Prostate gland (tissue), 2 donors: ENCODE measurements at regions not wholly inside any gene's neighbourhood (a gene's known extent, or its start where the extent isn't known, plus 50 kb on each side); places are given as distances from the start of the nearest gene placed in this dataset.

Experiments used
- POLR2A ChIP-seq: fragments of 450-650 bp; IDR thresholded peaks from one replicate; pipeline ENCODE4 v1.6.1; 2016; ENCODE audit warnings: antibody characterized with exemption, mild to moderate bottlenecking
- TF ChIP-seq, protein P1 (sequence below), 4 experiments: fragments of 200-600 bp in 2 of 4; fragments of 450-650 bp in 2 of 4; sonication (generic) in 2 of 4; IDR thresholded peaks; 1 replicate in 3 of 4; 2 replicates in 1 of 4; pipeline ENCODE4 v1.5.1; 2016 to 2019; ENCODE audit warnings: antibody characterized with exemption in 4 of 4, mild to moderate bottlenecking in 2 of 4, moderate library complexity in 2 of 4

DNA sequence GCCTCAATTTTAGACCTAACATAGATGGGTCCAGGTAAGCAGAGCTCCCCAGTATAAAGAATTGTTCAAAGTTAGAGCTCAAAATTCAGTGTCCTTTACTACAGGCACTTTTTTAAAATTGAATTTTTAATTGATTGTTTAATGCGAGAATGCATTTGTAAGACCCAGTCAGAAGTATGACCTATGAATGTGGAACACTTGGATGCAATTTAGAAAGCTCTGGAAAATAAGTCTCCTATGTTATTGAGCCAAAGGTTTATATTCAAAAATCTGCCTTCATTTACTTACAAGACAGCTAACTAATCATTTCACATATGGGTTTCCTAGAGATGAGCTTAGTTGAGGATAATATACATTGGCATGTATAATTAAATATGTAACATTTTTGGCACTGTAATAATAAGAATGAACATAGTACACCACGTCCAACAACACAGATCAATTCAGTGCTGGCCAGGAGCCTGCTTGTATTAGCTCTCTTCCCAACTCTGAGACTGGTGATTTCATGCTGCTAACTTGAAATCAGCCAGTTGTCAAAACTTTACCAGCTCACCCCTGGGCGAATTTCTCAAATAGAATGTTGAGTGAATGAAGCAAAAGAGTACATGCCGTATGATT, 197.2 kb upstream of the NPY2R start:
- no peak for TF ChIP-seq POLR2A
- TF ChIP-seq, protein P1, sequence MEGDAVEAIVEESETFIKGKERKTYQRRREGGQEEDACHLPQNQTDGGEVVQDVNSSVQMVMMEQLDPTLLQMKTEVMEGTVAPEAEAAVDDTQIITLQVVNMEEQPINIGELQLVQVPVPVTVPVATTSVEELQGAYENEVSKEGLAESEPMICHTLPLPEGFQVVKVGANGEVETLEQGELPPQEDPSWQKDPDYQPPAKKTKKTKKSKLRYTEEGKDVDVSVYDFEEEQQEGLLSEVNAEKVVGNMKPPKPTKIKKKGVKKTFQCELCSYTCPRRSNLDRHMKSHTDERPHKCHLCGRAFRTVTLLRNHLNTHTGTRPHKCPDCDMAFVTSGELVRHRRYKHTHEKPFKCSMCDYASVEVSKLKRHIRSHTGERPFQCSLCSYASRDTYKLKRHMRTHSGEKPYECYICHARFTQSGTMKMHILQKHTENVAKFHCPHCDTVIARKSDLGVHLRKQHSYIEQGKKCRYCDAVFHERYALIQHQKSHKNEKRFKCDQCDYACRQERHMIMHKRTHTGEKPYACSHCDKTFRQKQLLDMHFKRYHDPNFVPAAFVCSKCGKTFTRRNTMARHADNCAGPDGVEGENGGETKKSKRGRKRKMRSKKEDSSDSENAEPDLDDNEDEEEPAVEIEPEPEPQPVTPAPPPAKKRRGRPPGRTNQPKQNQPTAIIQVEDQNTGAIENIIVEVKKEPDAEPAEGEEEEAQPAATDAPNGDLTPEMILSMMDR (IDR thresholded peaks at IDR 0.05) = no peak
